GM18505 (cell line): ENCODE measurements at regions not wholly inside any gene's neighbourhood (a gene's known extent, or its start where the extent isn't known, plus 50 kb on each side); places are given as distances from the start of the nearest gene placed in this dataset.

Source experiments
- ATAC-seq: cut with Tn5 transposase; IDR thresholded peaks from one replicate; pipeline ENCODE4 v1.9.1; 2021; ENCODE audit not compliant: unreplicated experiment
- POLR2A ChIP-seq: IDR thresholded peaks from 4 replicates; pipeline ENCODE4 v1.6.1; 2011; ENCODE audit warnings: borderline replicate concordance; ENCODE audit not compliant: insufficient read depth, insufficient read length; ENCODE audit errors: extremely low read depth

- ATAC-seq, result no peak
- no peak for TF ChIP-seq POLR2A
Measured at GRCh38 chr5:126195410-126196100, 227.7 kb upstream of the GRAMD2B start.

GRCh38 chr5:126198531-126198930 lies 224.7 kb upstream of the GRAMD2B start:
- no peak for TF ChIP-seq POLR2A

GRCh38 chr5:126199467-126199866 lies 223.7 kb upstream of the GRAMD2B start:
- no peak for ATAC-seq
- no peak for TF ChIP-seq POLR2A

More at GRCh38 chr5:126198531-126198930, 224.7 kb upstream of the GRAMD2B start:
- ATAC-seq, result no peak

GRCh38 chr5:126208691-126209090 lies 214.5 kb upstream of the GRAMD2B start:
- TF ChIP-seq POLR2A, result no peak
- ATAC-seq, result no peak

- ATAC-seq, result no peak
- no peak for TF ChIP-seq POLR2A
Measured at GRCh38 chr5:126210955-126211354, 212.3 kb upstream of the GRAMD2B start.

- TF ChIP-seq POLR2A, result no peak
- no peak for ATAC-seq
Measured at GRCh38 chr5:126219616-126220015, 203.6 kb upstream of the GRAMD2B start.

GRCh38 chr5:126220725-126221124 lies 202.5 kb upstream of the GRAMD2B start:
- no peak for ATAC-seq
- TF ChIP-seq POLR2A, result no peak

GRCh38 chr5:126228934-126229333 lies 194.3 kb upstream of the GRAMD2B start:
- no peak for ATAC-seq
- TF ChIP-seq POLR2A, result no peak

- TF ChIP-seq POLR2A, result no peak
- no peak for ATAC-seq
Measured at GRCh38 chr5:126233256-126233655, 190.0 kb upstream of the GRAMD2B start.

- no peak for TF ChIP-seq POLR2A
- no peak for ATAC-seq
Measured at GRCh38 chr5:126234563-126235195, 188.5 kb upstream of the GRAMD2B start.

- no peak for TF ChIP-seq POLR2A
- ATAC-seq, result no peak
Measured at GRCh38 chr5:126235628-126236027, 187.6 kb upstream of the GRAMD2B start.

- TF ChIP-seq POLR2A, result no peak
- ATAC-seq, result no peak
Measured at GRCh38 chr5:126236994-126237393, 186.2 kb upstream of the GRAMD2B start.

- TF ChIP-seq POLR2A, result no peak
- no peak for ATAC-seq
Measured at GRCh38 chr5:126248611-126249010, 174.6 kb upstream of the GRAMD2B start.

- TF ChIP-seq POLR2A, result no peak
- no peak for ATAC-seq
Measured at GRCh38 chr5:126251024-126251423, 172.2 kb upstream of the GRAMD2B start.
